Activated CD8-positive, alpha-beta memory T cell treated with anti-CD3 and anti-CD28 coated beads for 1 hour (primary cell): ENCODE measurements at regions not wholly inside any gene's neighbourhood (a gene's known extent, or its start where the extent isn't known, plus 50 kb on each side); places are given as distances from the start of the nearest gene placed in this dataset.
"Not testable (repeated sequence)": the region's sequence is repeated elsewhere in the genome, so short reads cannot be mapped to it uniquely, and the experiment has no call there.

ENCODE experiments used
- DNase-seq, 2 donors: peaks; one replicate each; pipeline ENCODE4 v3.0.0-alpha.2; 2020; ENCODE audit warnings: low read depth in 1 of 2; ENCODE audit errors: extremely low read depth in 1 of 2

DNA sequence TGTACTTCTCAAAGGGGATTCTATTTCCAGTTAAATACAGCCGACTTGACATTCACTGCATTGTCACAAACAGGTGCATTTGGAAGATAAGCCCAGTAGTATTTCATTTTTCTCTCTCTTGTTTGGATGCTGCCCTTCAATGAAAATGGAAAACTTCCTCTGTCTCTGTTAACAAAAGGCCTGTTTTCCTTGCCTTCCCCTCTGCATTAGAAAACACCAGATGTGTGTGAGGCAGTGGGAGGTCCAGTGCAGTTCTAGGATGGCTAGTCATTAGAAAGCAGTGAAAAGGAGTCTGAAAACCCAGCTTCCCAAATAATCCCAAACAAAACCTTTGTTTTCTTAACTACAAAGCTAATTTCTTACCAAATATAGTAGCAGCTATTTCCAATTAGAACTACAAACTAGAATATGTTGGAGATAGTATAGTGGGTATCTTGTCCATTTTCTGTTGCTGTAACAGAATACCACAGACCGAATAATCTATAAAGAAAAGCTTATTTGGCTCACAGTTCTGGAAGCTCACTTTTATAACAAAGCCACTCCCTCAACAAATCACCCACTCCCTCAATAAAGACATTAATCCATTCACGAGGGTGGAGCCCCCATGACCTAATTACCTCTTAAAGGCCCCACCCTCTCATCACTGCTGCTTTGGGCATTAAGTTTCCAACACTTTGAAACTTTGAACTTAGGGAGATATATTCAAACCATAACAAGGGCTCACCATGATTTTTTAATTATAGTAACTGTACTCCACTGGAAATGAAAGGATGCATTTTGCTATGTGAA, 452.1 kb upstream of the RPS6KA3 start:
- no peak for DNase-seq

DNA sequence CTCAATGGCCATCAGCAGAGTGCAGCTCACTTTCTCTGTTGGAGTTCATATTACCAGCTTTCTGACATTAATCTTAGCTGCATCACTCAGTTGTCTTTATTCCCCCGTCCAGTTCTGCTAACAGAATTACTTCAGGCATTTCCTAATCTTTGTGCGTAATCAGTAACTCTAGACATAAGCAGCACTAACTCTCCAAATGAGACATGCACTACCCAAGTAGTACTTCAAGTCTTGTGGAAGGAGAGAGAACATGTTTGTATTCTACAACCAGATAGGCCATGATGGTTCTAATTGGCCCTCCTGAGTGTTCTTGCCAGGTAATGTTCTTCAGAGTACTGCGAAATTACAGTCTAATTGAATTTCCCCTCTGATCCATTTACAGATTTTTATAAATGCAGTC, 448.5 kb upstream of the RPS6KA3 start:
- DNase-seq, result no peak

GRCh38 chrX:20712811-20713210, 446.1 kb upstream of the RPS6KA3 start:
- DNase-seq, result no peak

- no peak for DNase-seq
Measured at GRCh38 chrX:20711366-20711765, 444.7 kb upstream of the RPS6KA3 start.

DNA sequence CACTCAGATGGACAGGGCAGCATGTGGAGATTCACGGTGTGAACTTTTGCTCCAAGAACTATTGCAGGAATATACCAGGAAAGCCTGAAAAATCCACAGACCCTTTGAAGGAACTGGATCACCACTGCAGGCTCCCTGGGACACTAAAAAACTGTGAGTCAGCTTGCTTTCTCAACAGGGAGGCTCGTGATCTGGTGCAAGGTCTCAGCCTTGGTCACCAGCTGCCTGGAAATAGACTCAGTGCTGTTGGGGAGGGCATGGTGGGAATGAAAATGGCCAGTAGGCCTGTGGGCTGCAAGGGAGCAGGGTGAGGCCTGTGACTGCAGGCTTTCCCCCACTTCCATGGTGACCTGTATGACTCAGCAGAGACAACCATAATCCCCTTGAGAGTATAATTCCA, 426.4 kb upstream of the RPS6KA3 start:
- DNase-seq, result no peak

- DNase-seq, result no peak
Measured at GRCh38 chrX:20686256-20686655, 419.5 kb upstream of the RPS6KA3 start.

DNA sequence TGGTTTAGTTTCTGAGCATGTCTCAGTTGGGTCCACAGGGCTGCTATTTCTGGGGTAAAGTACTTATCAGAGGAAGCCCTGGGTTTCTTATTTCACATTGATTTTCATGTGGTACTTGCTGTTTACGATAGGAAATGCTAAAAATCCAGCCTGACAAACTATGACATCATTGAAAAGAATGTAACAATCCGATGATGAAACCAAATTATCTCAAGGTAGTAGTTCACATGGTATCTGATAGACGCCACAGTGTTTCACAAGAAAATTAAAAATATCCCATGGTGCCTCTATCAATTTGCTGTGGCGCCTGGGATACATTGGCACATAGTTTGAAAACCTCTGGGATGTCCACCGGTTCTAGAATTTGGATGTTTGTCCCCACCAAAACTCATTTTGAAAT, 418.9 kb upstream of the RPS6KA3 start:
- DNase-seq, result no peak

- DNase-seq, result no peak
Measured at GRCh38 chrX:20681683-20682082, 415.0 kb upstream of the RPS6KA3 start.

GRCh38 chrX:20680998-20681397, 414.3 kb upstream of the RPS6KA3 start:
- no peak for DNase-seq

DNA sequence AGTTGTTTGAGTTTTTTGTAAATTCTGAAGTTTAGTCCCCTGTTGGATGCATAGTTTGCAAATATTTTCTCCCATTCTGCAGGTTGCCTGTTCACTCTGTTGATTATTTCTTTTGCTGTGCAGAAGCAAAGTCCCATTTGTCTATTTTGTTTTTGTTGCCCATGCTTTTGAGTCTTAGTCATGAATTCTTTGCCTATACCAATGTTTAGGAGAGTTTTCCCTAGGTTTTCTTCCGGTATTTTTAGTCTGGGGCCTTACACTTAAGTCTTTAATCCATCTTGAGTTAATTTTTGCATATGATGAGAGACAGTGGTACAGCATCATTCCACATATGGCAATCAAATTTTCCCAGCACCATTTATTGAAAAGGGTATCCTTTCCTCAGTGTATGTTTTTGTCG, 405.8 kb upstream of the RPS6KA3 start:
- DNase-seq, result no peak

DNA sequence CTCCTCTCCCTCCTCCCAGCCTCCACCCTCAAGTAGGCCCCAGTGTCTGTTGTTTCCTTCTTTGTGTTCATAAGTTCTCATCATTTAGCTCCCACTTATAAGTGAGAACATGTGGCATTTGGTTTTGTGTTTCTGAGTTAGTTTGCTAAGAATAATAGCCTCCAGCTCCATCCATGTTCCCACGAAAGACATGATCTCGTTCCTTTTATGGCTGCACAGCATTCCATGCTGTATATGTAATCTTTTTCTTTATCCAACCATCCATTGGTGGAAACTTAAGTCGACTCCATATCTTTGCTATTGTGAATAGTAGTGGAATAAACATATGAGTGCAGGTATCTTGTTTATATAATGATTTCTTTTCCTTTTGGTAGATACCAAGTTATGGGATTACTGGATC, 405.0 kb upstream of the RPS6KA3 start:
- DNase-seq, result not testable (repeated sequence)

GRCh38 chrX:20670611-20671010, 403.9 kb upstream of the RPS6KA3 start:
- no peak for DNase-seq

- no peak for DNase-seq
Measured at GRCh38 chrX:20668550-20668949, 401.8 kb upstream of the RPS6KA3 start.

DNA sequence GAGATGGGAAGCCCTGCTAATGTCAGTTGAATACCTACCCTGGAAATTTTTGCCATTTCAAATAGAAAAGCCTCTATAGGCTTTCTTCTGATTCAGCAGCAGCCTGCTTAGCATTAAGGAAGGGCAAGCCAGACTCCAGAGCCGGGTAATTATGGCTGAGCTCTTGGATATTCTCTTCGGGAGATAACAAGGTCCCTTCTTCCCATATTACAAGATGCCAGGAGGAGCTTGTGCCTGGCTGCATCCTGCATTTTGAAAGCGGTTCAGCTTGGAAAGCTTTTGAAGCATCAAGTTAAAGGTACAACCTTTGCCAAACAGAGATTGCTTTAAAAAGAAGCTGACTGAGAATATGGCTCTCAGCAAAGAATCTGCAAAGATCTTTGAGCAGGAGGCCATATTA, 399.6 kb upstream of the RPS6KA3 start:
- DNase-seq, result no peak

DNA sequence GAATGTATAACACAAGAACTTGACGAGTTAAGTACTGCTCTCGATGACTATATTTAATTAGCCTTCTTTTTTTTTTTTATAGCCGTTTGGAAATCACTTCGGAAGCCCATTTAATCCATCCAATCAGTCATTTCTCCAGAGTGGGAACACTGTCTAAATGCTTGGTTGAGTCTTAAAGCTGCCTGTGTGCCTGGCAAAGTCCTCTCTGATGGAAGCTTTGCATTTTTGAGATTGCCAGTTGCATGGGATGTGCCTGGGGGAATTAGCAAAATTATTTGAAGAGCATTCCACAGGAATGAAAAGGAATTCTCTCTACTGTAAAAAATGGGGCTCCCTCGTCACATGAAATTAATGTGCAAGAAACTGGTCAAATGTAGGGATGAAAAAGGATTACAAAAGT, 398.8 kb upstream of the RPS6KA3 start:
- DNase-seq, result no peak

GRCh38 chrX:20664774-20665173, 398.1 kb upstream of the RPS6KA3 start:
- DNase-seq, result no peak

- no peak for DNase-seq
Measured at GRCh38 chrX:20664131-20664530, 397.4 kb upstream of the RPS6KA3 start.

GRCh38 chrX:20663336-20663735, 396.6 kb upstream of the RPS6KA3 start:
- DNase-seq, result no peak

DNA sequence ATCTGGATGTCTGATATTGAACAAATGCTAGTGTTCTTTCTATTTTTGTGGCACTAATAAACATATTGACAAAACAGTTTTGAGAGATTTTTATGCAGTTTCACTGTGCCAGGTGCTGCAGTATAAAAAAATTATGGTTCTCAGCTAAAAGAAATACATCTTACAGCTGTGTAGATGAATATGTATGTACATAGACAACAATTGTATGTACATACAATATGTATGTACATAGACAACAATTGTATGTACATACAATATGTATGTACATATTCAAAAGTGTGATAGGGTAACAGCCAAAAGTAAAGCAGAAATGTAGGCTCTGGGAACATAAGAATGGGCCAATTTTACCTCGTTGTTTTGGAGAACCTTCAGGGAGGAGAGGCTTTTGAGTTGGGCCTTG, 390.0 kb upstream of the RPS6KA3 start:
- no peak for DNase-seq

DNA sequence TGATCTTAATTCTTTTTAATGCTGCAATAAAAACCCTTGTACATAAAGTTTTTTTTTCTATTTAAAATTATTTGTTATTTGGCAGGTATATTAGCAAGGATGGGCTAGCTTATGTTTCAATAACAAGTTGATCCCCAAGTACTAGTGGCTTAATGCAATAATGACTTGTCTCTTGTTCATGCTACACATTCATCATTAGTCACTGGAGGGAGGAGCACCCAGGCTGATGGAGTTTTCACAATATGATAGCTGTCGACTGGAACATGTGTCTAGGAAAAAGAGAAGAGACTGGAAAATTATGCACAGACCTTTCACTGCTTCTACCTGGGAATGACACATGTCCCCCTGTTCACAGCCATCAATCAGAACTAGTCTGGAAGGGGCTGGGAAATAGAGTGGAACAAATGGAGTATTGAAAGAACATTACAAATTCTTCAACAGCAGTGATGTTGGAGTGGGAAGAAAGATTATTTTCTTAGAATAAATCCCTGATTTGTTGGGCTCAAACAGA, 387.9 kb upstream of the RPS6KA3 start:
- DNase-seq, result no peak

DNA sequence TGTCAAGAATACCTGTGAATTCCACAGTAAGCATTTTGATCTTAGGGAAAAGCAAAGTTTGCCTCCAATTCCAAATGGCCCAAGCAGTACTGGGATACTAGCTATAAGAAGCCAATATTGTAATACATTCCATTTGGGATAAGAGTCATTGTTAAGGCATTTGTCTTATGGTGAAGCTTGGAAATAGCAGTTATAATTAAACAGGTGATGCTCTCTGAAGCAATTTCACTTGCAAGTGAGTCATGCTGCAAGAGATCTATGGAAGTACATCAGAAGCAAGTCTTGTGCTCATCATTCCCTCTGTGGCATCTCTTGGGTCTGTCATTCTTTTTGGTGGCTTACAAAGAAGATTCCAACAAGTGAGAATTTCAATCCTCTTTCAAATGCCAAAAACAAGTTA, 386.4 kb upstream of the RPS6KA3 start:
- no peak for DNase-seq

- no peak for DNase-seq
Measured at GRCh38 chrX:20641954-20642353, 375.2 kb upstream of the RPS6KA3 start.

DNA sequence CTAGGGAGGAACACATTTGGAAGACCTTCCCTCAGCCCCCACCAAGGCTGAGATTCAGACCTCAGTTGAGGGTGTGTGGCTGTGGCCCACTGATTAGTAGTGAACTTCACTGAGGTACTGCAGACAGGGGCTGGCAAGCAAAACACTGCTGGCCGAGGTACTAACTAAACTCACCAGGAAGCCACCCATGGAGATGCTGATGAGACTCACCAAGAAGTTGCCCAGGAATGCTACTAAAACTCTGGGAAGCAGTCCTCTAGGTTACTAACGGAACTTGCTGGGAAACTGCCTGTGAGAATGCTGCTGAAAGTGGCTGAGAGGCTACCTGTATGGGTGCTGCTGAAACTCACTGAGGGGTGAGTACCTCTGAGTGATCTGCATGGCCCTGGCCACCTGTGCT, 372.4 kb upstream of the RPS6KA3 start:
- DNase-seq, result no peak
